ENCODE measurements at regions not wholly inside any gene's neighbourhood (a gene's known extent, or its start where the extent isn't known, plus 50 kb on each side); places are given as distances from the start of the nearest gene placed in this dataset.

GRCh38 chr11:106275151-106275550 lies 197.7 kb downstream of the AASDHPPT start:
- WGBS, 2 experiments = 92 to 100% methylated on average over 1 of the region's 1 CpG
- no peaks in the 10 kb centered on the region for H3K9me3 ChIP-seq (ENCODE audit: control insufficient read depth, low read length)
- no peaks in the 10 kb centered on the region for H3K27me3 ChIP-seq (ENCODE audit: control insufficient read depth, insufficient read depth, low read length, poor library complexity, severe bottlenecking)
- peaks cover 8% of the 10 kb centered on the region for H3K4me1 ChIP-seq (ENCODE audit: control insufficient read depth, insufficient read depth, low read length)
- H3K4me3 ChIP-seq (ENCODE audit: insufficient read depth, low read depth, low read length) = no peak overlapping the region
- H3K36me3 ChIP-seq (ENCODE audit: control insufficient read depth, insufficient read depth, low read length) = no peaks in the 10 kb centered on the region
- no peak overlapping the region for H3K27ac ChIP-seq (ENCODE audit: insufficient read depth, low read depth, low read length, poor library complexity, severe bottlenecking)

GRCh38 chr11:106276126-106276525 lies 198.7 kb downstream of the AASDHPPT start:
- H3K4me3 ChIP-seq (ENCODE audit: insufficient read depth, low read depth, low read length) = no peak overlapping the region
- H3K4me1 ChIP-seq (ENCODE audit: control insufficient read depth, insufficient read depth, low read length) = peaks cover 8% of the 10 kb centered on the region
- no peak overlapping the region for H3K27ac ChIP-seq (ENCODE audit: insufficient read depth, low read depth, low read length, poor library complexity, severe bottlenecking)
- no peaks in the 10 kb centered on the region for H3K9me3 ChIP-seq (ENCODE audit: control insufficient read depth, low read length)
- H3K36me3 ChIP-seq (ENCODE audit: control insufficient read depth, insufficient read depth, low read length) = no peaks in the 10 kb centered on the region
- H3K27me3 ChIP-seq (ENCODE audit: control insufficient read depth, insufficient read depth, low read length, poor library complexity, severe bottlenecking) = no peaks in the 10 kb centered on the region

- Histone ChIP-seq H3K4me3 (ENCODE audit: insufficient read depth, low read depth, low read length) (no peak overlapping the region), H3K27me3 (ENCODE audit: control insufficient read depth, insufficient read depth, low read length, poor library complexity, severe bottlenecking) (no peaks in the 10 kb centered on the region), H3K27ac (ENCODE audit: insufficient read depth, low read depth, low read length, poor library complexity, severe bottlenecking) (no peak overlapping the region), H3K4me1 (ENCODE audit: control insufficient read depth, insufficient read depth, low read length) (peaks cover 8% of the 10 kb centered on the region), H3K36me3 (ENCODE audit: control insufficient read depth, insufficient read depth, low read length) (no peaks in the 10 kb centered on the region), H3K9me3 (ENCODE audit: control insufficient read depth, low read length) (no peaks in the 10 kb centered on the region)
- WGBS, 2 experiments = 45 to 50% methylated on average over 2 of the region's 2 CpGs
These were observed 199.5 kb downstream of the AASDHPPT start for GRCh38 chr11:106276859-106277436.

- peaks cover 8% of the 10 kb centered on the region for H3K4me1 ChIP-seq (ENCODE audit: control insufficient read depth, insufficient read depth, low read length)
- H3K36me3 ChIP-seq (ENCODE audit: control insufficient read depth, insufficient read depth, low read length) = no peaks in the 10 kb centered on the region
- no peak overlapping the region for H3K4me3 ChIP-seq (ENCODE audit: insufficient read depth, low read depth, low read length)
- no peaks in the 10 kb centered on the region for H3K27me3 ChIP-seq (ENCODE audit: control insufficient read depth, insufficient read depth, low read length, poor library complexity, severe bottlenecking)
- H3K27ac ChIP-seq (ENCODE audit: insufficient read depth, low read depth, low read length, poor library complexity, severe bottlenecking) = no peak overlapping the region
- H3K9me3 ChIP-seq (ENCODE audit: control insufficient read depth, low read length) = no peaks in the 10 kb centered on the region
These were observed 200.0 kb downstream of the AASDHPPT start for GRCh38 chr11:106277484-106277883.

- Histone ChIP-seq H3K27ac (ENCODE audit: insufficient read depth, low read depth, low read length, poor library complexity, severe bottlenecking) (no peak overlapping the region), H3K4me3 (ENCODE audit: insufficient read depth, low read depth, low read length) (no peak overlapping the region), H3K9me3 (ENCODE audit: control insufficient read depth, low read length) (no peaks in the 10 kb centered on the region), H3K27me3 (ENCODE audit: control insufficient read depth, insufficient read depth, low read length, poor library complexity, severe bottlenecking) (no peaks in the 10 kb centered on the region), H3K36me3 (ENCODE audit: control insufficient read depth, insufficient read depth, low read length) (no peaks in the 10 kb centered on the region), H3K4me1 (ENCODE audit: control insufficient read depth, insufficient read depth, low read length) (peaks cover 8% of the 10 kb centered on the region)
These were observed 200.9 kb downstream of the AASDHPPT start for GRCh38 chr11:106278391-106278790.

- H3K36me3 ChIP-seq (ENCODE audit: control insufficient read depth, insufficient read depth, low read length) = no peaks in the 10 kb centered on the region
- no peak overlapping the region for H3K27ac ChIP-seq (ENCODE audit: insufficient read depth, low read depth, low read length, poor library complexity, severe bottlenecking)
- WGBS, 2 experiments = 11 to 31% methylated on average over 1 of the region's 1 CpG
- H3K27me3 ChIP-seq (ENCODE audit: control insufficient read depth, insufficient read depth, low read length, poor library complexity, severe bottlenecking) = no peaks in the 10 kb centered on the region
- peaks cover 8% of the 10 kb centered on the region for H3K4me1 ChIP-seq (ENCODE audit: control insufficient read depth, insufficient read depth, low read length)
- H3K9me3 ChIP-seq (ENCODE audit: control insufficient read depth, low read length) = no peaks in the 10 kb centered on the region
- no peak overlapping the region for H3K4me3 ChIP-seq (ENCODE audit: insufficient read depth, low read depth, low read length)
These were observed 202.6 kb downstream of the AASDHPPT start for GRCh38 chr11:106280036-106280435.

GRCh38 chr11:106281455-106282173 lies 204.2 kb downstream of the AASDHPPT start:
- H3K27ac ChIP-seq (ENCODE audit: insufficient read depth, low read depth, low read length, poor library complexity, severe bottlenecking) = no peak overlapping the region

GRCh38 chr11:106286881-106287504 lies 209.5 kb downstream of the AASDHPPT start:
- Histone ChIP-seq H3K27me3 (ENCODE audit: control insufficient read depth, insufficient read depth, low read length, poor library complexity, severe bottlenecking) (no peaks in the 10 kb centered on the region), H3K4me3 (ENCODE audit: insufficient read depth, low read depth, low read length) (no peak overlapping the region), H3K9me3 (ENCODE audit: control insufficient read depth, low read length) (no peaks in the 10 kb centered on the region), H3K4me1 (ENCODE audit: control insufficient read depth, insufficient read depth, low read length) (peaks cover 14% of the 10 kb centered on the region), H3K27ac (ENCODE audit: insufficient read depth, low read depth, low read length, poor library complexity, severe bottlenecking) (no peak overlapping the region), H3K36me3 (ENCODE audit: control insufficient read depth, insufficient read depth, low read length) (no peaks in the 10 kb centered on the region)
- 62 to 64% methylated on average over 3 of the region's 3 CpGs for WGBS, 2 experiments

More at GRCh38 chr11:106281455-106282173, 204.2 kb downstream of the AASDHPPT start:
- no peaks in the 10 kb centered on the region for H3K36me3 ChIP-seq (ENCODE audit: control insufficient read depth, insufficient read depth, low read length)
- no peak overlapping the region for H3K4me3 ChIP-seq (ENCODE audit: insufficient read depth, low read depth, low read length)
- H3K9me3 ChIP-seq (ENCODE audit: control insufficient read depth, low read length) = no peaks in the 10 kb centered on the region
- 95% methylated on average over 3 of the region's 3 CpGs for WGBS, 2 experiments
- H3K4me1 ChIP-seq (ENCODE audit: control insufficient read depth, insufficient read depth, low read length) = peaks cover 8% of the 10 kb centered on the region
- no peaks in the 10 kb centered on the region for H3K27me3 ChIP-seq (ENCODE audit: control insufficient read depth, insufficient read depth, low read length, poor library complexity, severe bottlenecking)

GRCh38 chr11:106288057-106288456 lies 210.6 kb downstream of the AASDHPPT start:
- H3K36me3 ChIP-seq (ENCODE audit: control insufficient read depth, insufficient read depth, low read length) = no peaks in the 10 kb centered on the region
- 91 to 93% methylated on average over 2 of the region's 3 CpGs for WGBS, 2 experiments
- H3K4me1 ChIP-seq (ENCODE audit: control insufficient read depth, insufficient read depth, low read length) = peaks cover 14% of the 10 kb centered on the region
- H3K27ac ChIP-seq (ENCODE audit: insufficient read depth, low read depth, low read length, poor library complexity, severe bottlenecking) = no peak overlapping the region
- H3K9me3 ChIP-seq (ENCODE audit: control insufficient read depth, low read length) = no peaks in the 10 kb centered on the region
- no peaks in the 10 kb centered on the region for H3K27me3 ChIP-seq (ENCODE audit: control insufficient read depth, insufficient read depth, low read length, poor library complexity, severe bottlenecking)
- H3K4me3 ChIP-seq (ENCODE audit: insufficient read depth, low read depth, low read length) = no peak overlapping the region

GRCh38 chr11:106288822-106289387 lies 211.4 kb downstream of the AASDHPPT start:
- Histone ChIP-seq H3K4me3 (ENCODE audit: insufficient read depth, low read depth, low read length) (no peak overlapping the region), H3K27ac (ENCODE audit: insufficient read depth, low read depth, low read length, poor library complexity, severe bottlenecking) (no peak overlapping the region), H3K4me1 (ENCODE audit: control insufficient read depth, insufficient read depth, low read length) (peaks cover 14% of the 10 kb centered on the region), H3K36me3 (ENCODE audit: control insufficient read depth, insufficient read depth, low read length) (no peaks in the 10 kb centered on the region), H3K27me3 (ENCODE audit: control insufficient read depth, insufficient read depth, low read length, poor library complexity, severe bottlenecking) (no peaks in the 10 kb centered on the region), H3K9me3 (ENCODE audit: control insufficient read depth, low read length) (no peaks in the 10 kb centered on the region)
- WGBS, 2 experiments = 44 to 58% methylated on average over 1 of the region's 1 CpG

Data from ectodermal cell (in vitro differentiated cells).